Stimulated activated CD4-positive, alpha-beta T cell treated with anti-CD3 and anti-CD28 coated beads, Interleukin-12 subunit alpha, Interleukin-12 subunit beta, amount 100 ng/mL, for 48 hours (primary cell): ENCODE measurements at regions not wholly inside any gene's neighbourhood (a gene's known extent, or its start where the extent isn't known, plus 50 kb on each side); places are given as distances from the start of the nearest gene placed in this dataset.
"Not testable (repeated sequence)": the region's sequence is repeated elsewhere in the genome, so short reads cannot be mapped to it uniquely, and the experiment has no call there.

Experiments
- DNase-seq, 3 donors: peaks; one replicate each; pipeline ENCODE4 v3.0.0-alpha.2; 2020; ENCODE audit warnings: low read depth in 2 of 3, low spot score in 1 of 3

- no peak for DNase-seq
Observed at GRCh38 chr10:108392286-108392685, 1227.8 kb upstream of the SORCS1 start.

- DNase-seq = no peak
Observed at GRCh38 chr10:108388706-108389105, 1224.2 kb upstream of the SORCS1 start.

- DNase-seq = no peak
Observed at GRCh38 chr10:108385963-108386362, 1221.5 kb upstream of the SORCS1 start.

GRCh38 chr10:108384378-108384777 is 1219.9 kb upstream of the SORCS1 start:
- DNase-seq = no peak

GRCh38 chr10:108378779-108379178 is 1214.3 kb upstream of the SORCS1 start:
- no peak for DNase-seq

GRCh38 chr10:108375691-108376090 is 1211.2 kb upstream of the SORCS1 start:
- DNase-seq = no peak

- no peak for DNase-seq
Observed at GRCh38 chr10:108374991-108375390, 1210.5 kb upstream of the SORCS1 start.

GRCh38 chr10:108365541-108365940 is 1201.0 kb upstream of the SORCS1 start:
- DNase-seq = no peak

GRCh38 chr10:108363576-108363975 is 1199.1 kb upstream of the SORCS1 start:
- no peak for DNase-seq

- no peak for DNase-seq
Observed at GRCh38 chr10:108362961-108363360, 1198.5 kb upstream of the SORCS1 start.

GRCh38 chr10:108362296-108362695 is 1197.8 kb upstream of the SORCS1 start:
- no peak for DNase-seq

- DNase-seq = no peak
Observed at GRCh38 chr10:108360187-108360586, 1195.7 kb upstream of the SORCS1 start.

GRCh38 chr10:108358912-108359311 is 1194.4 kb upstream of the SORCS1 start:
- DNase-seq = no peak

- no peak for DNase-seq
Observed at GRCh38 chr10:108352771-108353170, 1188.3 kb upstream of the SORCS1 start.

- DNase-seq = no peak
Observed at GRCh38 chr10:108348215-108348614, 1183.7 kb upstream of the SORCS1 start.

GRCh38 chr10:108346066-108346465 is 1181.6 kb upstream of the SORCS1 start:
- no peak for DNase-seq

- DNase-seq = no peak
Observed at GRCh38 chr10:108338146-108338545, 1173.6 kb upstream of the SORCS1 start.

GRCh38 chr10:108336836-108337235 is 1172.3 kb upstream of the SORCS1 start:
- DNase-seq = no peak

GRCh38 chr10:108327706-108328105 is 1163.2 kb upstream of the SORCS1 start:
- DNase-seq = no peak

GRCh38 chr10:108323274-108323798 is 1158.8 kb upstream of the SORCS1 start:
- DNase-seq = no peak

GRCh38 chr10:108319434-108320222 is 1155.1 kb upstream of the SORCS1 start:
- no peak for DNase-seq

- DNase-seq = not testable (repeated sequence)
Observed at GRCh38 chr10:108315636-108316035, 1151.1 kb upstream of the SORCS1 start.

- DNase-seq = no peak
Observed at GRCh38 chr10:108307925-108308312, 1143.4 kb upstream of the SORCS1 start.
